PFSK-1 (cell line): ENCODE measurements at regions not wholly inside any gene's neighbourhood (a gene's known extent, or its start where the extent isn't known, plus 50 kb on each side); places are given as distances from the start of the nearest gene placed in this dataset.

Source experiments
- FOXP2 ChIP-seq: optimal IDR thresholded peaks from 2 replicates; pipeline ENCODE3; 2011; ENCODE audit warnings: borderline replicate concordance, control low read depth, inconsistent platforms; ENCODE audit not compliant: insufficient read depth; ENCODE audit errors: extremely low read length, extremely low read depth
- POLR2AphosphoS5 ChIP-seq: IDR thresholded peaks from 2 replicates; pipeline ENCODE4 v1.6.1; 2012; ENCODE audit warnings: low read depth, mild to moderate bottlenecking, control low read depth, low read length, moderate library complexity
- REST ChIP-seq, 2 experiments: IDR thresholded peaks; 2 replicates each; pipeline versions ENCODE4 v1.6.1 to v1.8.0; 2011 to 2012; ENCODE audit warnings: low read depth in 2 of 2, low read length in 2 of 2, control low read depth in 1 of 2, inconsistent platforms in 1 of 2, mild to moderate bottlenecking in 1 of 2, moderate library complexity in 1 of 2; ENCODE audit not compliant: insufficient read depth in 1 of 2
- SIN3A ChIP-seq: IDR thresholded peaks from 2 replicates; pipeline ENCODE4 v1.6.1; 2012; ENCODE audit warnings: mild to moderate bottlenecking, low read length, moderate library complexity, borderline replicate concordance; ENCODE audit not compliant: insufficient read depth
- TAF1 ChIP-seq: IDR thresholded peaks from 2 replicates; pipeline ENCODE4 v1.6.1; 2012; ENCODE audit warnings: low read length, control low read depth, borderline replicate concordance; ENCODE audit not compliant: insufficient read depth

- TF ChIP-seq REST (IDR thresholded peaks at IDR 0.05; ENCODE audit: insufficient read depth in 1 of 2, low read depth in 2 of 2, low read length in 2 of 2) (no peak), SIN3A (no peak), TAF1 (no peak), FOXP2 (no peak), POLR2AphosphoS5 (no peak)
Measured at GRCh38 chr1:22374001-22374400, 77.7 kb upstream of the ZBTB40 start.

DNA sequence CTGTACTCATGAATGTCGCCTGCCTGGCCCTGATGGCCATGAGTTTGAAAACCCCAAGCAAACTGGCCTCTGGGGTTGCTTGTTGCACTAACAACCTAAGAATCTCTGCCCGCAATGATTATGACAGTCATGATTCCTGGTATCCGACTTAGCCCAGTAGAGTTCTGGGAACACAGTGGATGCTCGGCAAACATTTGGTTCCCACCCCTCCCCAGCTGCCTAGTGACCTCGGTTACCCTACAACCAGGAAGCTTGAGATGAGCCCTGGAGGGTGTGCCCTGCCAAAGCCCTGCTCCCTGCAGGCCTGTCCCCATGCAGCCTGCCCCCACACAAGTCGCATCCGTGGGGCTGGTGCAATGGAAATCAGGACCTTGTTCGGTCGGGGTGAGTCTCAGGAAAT, 76.0 kb upstream of the ZBTB40 start:
- TF ChIP-seq REST (IDR thresholded peaks at IDR 0.05; ENCODE audit: insufficient read depth in 1 of 2, low read depth in 2 of 2, low read length in 2 of 2): no peak
- TF ChIP-seq TAF1: no peak
- no peak for TF ChIP-seq POLR2AphosphoS5
- no peak for TF ChIP-seq FOXP2
- no peak for TF ChIP-seq SIN3A

GRCh38 chr1:22376001-22376400, 75.7 kb upstream of the ZBTB40 start:
- TF ChIP-seq SIN3A (no peak), FOXP2 (no peak), REST (IDR thresholded peaks at IDR 0.05; ENCODE audit: insufficient read depth in 1 of 2, low read depth in 2 of 2, low read length in 2 of 2) (no peak), TAF1 (no peak), POLR2AphosphoS5 (no peak)

- TF ChIP-seq TAF1 (no peak), REST (IDR thresholded peaks at IDR 0.05; ENCODE audit: insufficient read depth in 1 of 2, low read depth in 2 of 2, low read length in 2 of 2) (no peak), POLR2AphosphoS5 (no peak), FOXP2 (no peak), SIN3A (no peak)
Measured at GRCh38 chr1:22376546-22376945, 75.1 kb upstream of the ZBTB40 start.

DNA sequence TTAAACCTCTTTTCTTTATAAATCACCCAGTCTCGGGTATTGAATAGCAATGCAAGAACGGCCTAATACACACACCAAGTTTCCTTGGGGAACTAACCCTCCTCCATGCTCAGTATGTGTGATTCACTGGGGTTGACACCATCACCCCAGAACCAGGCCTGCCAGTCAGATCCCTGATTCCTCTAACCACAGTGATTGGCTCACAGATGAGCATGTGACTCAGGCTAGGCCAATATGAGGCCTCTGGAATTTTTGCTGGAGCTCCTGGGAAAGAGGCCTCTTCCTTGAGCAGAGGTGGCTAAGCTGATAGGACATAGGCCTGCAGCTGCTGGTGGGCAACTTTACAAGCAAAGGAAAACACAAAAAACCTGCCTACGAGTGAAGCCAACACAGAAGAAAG, 74.7 kb upstream of the ZBTB40 start:
- TF ChIP-seq TAF1: no peak
- TF ChIP-seq SIN3A: no peak
- no peak for TF ChIP-seq REST (IDR thresholded peaks at IDR 0.05; ENCODE audit: insufficient read depth in 1 of 2, low read depth in 2 of 2, low read length in 2 of 2)
- no peak for TF ChIP-seq POLR2AphosphoS5
- TF ChIP-seq FOXP2: no peak
